Osteocyte (in vitro differentiated cells): ENCODE measurements at regions not wholly inside any gene's neighbourhood (a gene's known extent, or its start where the extent isn't known, plus 50 kb on each side); places are given as distances from the start of the nearest gene placed in this dataset.

Experiments
- DNase-seq: peaks from one replicate; pipeline ENCODE4 v3.0.0; 2021; ENCODE audit warnings: mixed read lengths; ENCODE audit not compliant: unreplicated experiment; ENCODE audit errors: extremely low spot score
- H3K27ac Mint-ChIP-seq: one replicate; pipeline ENCODE4 v1.8.0; 2021; ENCODE audit warnings: mild to moderate bottlenecking, mixed read lengths; ENCODE audit not compliant: unreplicated experiment
- H3K27me3 Mint-ChIP-seq: one replicate; pipeline ENCODE4 v1.8.0; 2021; ENCODE audit warnings: mixed read lengths; ENCODE audit not compliant: unreplicated experiment
- H3K36me3 Mint-ChIP-seq: one replicate; pipeline ENCODE4 v1.8.0; 2021; ENCODE audit warnings: mixed read lengths; ENCODE audit not compliant: unreplicated experiment
- H3K4me1 Mint-ChIP-seq: one replicate; pipeline ENCODE4 v1.8.0; 2021; ENCODE audit warnings: mixed read lengths; ENCODE audit not compliant: unreplicated experiment
- H3K4me3 Mint-ChIP-seq: one replicate; pipeline ENCODE4 v1.8.0; 2021; ENCODE audit warnings: mild to moderate bottlenecking, moderate library complexity, mixed read lengths; ENCODE audit not compliant: unreplicated experiment
- H3K9me3 Mint-ChIP-seq: one replicate; pipeline ENCODE4 v1.8.0; 2021; ENCODE audit warnings: mixed read lengths; ENCODE audit not compliant: unreplicated experiment
- CTCF ChIP-seq: fragments of 200-600 bp; sonication (generic); IDR thresholded peaks from 2 replicates; pipeline ENCODE4 v1.5.0; 2021; ENCODE audit warnings: antibody characterized with exemption, mild to moderate bottlenecking, moderate library complexity

- Mint-ChIP-seq H3K36me3 (no peaks in the 10 kb centered on the region), H3K4me1 (no peaks in the 10 kb centered on the region), H3K4me3 (no peak overlapping the region), H3K9me3 (no peaks in the 10 kb centered on the region), H3K27ac (no peak overlapping the region), H3K27me3 (peaks cover 5% of the 10 kb centered on the region)
- DNase-seq = no peak
- TF ChIP-seq CTCF = peak; percentile 68
Observed at GRCh38 chr7:109844362-109844761, 1246.6 kb upstream of the LRRN3 start.

DNA sequence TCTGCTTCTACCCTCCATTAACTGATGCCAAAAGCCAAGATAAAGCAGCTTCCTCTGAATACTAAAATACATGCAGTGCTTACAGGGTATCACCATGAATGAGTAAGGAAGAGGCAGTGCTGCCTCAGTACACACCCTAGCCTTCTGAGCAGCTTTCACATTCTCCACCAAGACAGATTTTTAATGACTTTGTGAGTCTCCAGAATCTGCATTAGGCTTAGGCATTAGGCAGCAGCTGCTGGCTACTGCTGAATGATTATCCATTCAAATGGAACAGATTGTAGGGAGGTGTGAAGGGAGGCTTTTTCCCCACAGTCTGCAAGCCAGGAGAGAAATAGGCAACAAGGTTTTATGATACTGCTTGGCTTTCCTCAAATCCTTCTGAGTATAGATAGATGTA is 1226.7 kb upstream of the LRRN3 start:
- Mint-ChIP-seq H3K27me3 (peaks cover 4% of the 10 kb centered on the region), H3K27ac (no peak overlapping the region), H3K4me3 (no peak overlapping the region), H3K36me3 (no peaks in the 10 kb centered on the region), H3K9me3 (no peaks in the 10 kb centered on the region), H3K4me1 (no peaks in the 10 kb centered on the region)
- no peak for DNase-seq
- no peak for TF ChIP-seq CTCF

GRCh38 chr7:109868215-109868860 is 1222.6 kb upstream of the LRRN3 start:
- no peak overlapping the region for H3K4me3 Mint-ChIP-seq
- no peaks in the 10 kb centered on the region for H3K36me3 Mint-ChIP-seq
- no peaks in the 10 kb centered on the region for H3K4me1 Mint-ChIP-seq
- no peak overlapping the region for H3K27ac Mint-ChIP-seq
- H3K9me3 Mint-ChIP-seq = no peaks in the 10 kb centered on the region
- TF ChIP-seq CTCF = no peak
- peaks cover 4% of the 10 kb centered on the region for H3K27me3 Mint-ChIP-seq
- no peak for DNase-seq

- no peaks in the 10 kb centered on the region for H3K4me1 Mint-ChIP-seq
- H3K27me3 Mint-ChIP-seq = peaks cover 4% of the 10 kb centered on the region
- H3K36me3 Mint-ChIP-seq = no peaks in the 10 kb centered on the region
- H3K27ac Mint-ChIP-seq = no peak overlapping the region
- DNase-seq = no peak
- H3K9me3 Mint-ChIP-seq = no peaks in the 10 kb centered on the region
- no peak for TF ChIP-seq CTCF
- no peak overlapping the region for H3K4me3 Mint-ChIP-seq
Observed at GRCh38 chr7:109873296-109873695, 1217.6 kb upstream of the LRRN3 start.

DNA sequence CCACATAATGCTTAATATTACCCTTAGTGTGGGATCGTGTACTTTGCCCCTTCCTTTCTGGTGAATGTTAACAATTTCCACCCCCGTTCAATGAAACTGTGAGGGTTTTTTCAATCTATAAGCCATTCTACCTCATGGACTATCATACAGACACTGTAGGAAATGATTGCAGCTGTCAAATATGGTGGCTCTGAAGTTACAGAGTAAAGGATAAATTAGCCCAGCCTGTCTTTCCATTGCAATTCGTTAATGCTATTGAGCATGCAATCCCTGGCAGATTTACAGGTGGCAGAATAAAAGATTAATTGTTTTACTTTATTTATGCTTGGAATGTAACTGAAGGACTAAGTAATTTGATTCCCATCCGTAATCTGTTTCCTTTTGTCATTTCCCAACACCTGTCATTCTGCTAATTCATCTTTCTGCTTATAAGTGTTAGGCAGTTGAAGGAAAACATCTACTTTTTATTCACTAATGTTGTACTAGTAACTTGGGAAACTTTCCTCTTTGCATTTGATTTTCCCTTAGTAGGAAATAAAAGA is 1211.6 kb upstream of the LRRN3 start:
- H3K9me3 Mint-ChIP-seq = no peaks in the 10 kb centered on the region
- no peaks in the 10 kb centered on the region for H3K36me3 Mint-ChIP-seq
- no peaks in the 10 kb centered on the region for H3K27me3 Mint-ChIP-seq
- no peak for DNase-seq
- TF ChIP-seq CTCF = no peak
- no peak overlapping the region for H3K4me3 Mint-ChIP-seq
- no peak overlapping the region for H3K27ac Mint-ChIP-seq
- no peaks in the 10 kb centered on the region for H3K4me1 Mint-ChIP-seq
